ENCODE measurements at regions not wholly inside any gene's neighbourhood (a gene's known extent, or its start where the extent isn't known, plus 50 kb on each side); places are given as distances from the start of the nearest gene placed in this dataset.

GRCh38 chr13:75073786-75074185, 408.2 kb downstream of the TBC1D4 start:
- DNase-seq, result no peak
- ATAC-seq, result no peak
- intact Hi-C loops (cut with DNase I, micrococcal nuclease), result no loop called here

GRCh38 chr13:75072891-75073290, 409.1 kb downstream of the TBC1D4 start:
- no peak for ATAC-seq
- intact Hi-C loops (cut with DNase I, micrococcal nuclease), result no loop called here
- no peak for DNase-seq

GRCh38 chr13:75072368-75072767, 409.6 kb downstream of the TBC1D4 start:
- ATAC-seq (no peak), DNase-seq (no peak)
- intact Hi-C loops (cut with DNase I, micrococcal nuclease), result no loop called here

GRCh38 chr13:75071796-75072195, 410.2 kb downstream of the TBC1D4 start:
- no peak for DNase-seq
- no peak for ATAC-seq
- intact Hi-C loops (cut with DNase I, micrococcal nuclease), result no loop called here

- intact Hi-C loops (cut with DNase I, micrococcal nuclease), result no loop called here
- DNase-seq (no peak), ATAC-seq (no peak)
Measured at GRCh38 chr13:75071395-75071794, 410.6 kb downstream of the TBC1D4 start.

GRCh38 chr13:75061909-75062308, 420.1 kb downstream of the TBC1D4 start:
- ATAC-seq (no peak), DNase-seq (no peak)
- intact Hi-C loops (cut with DNase I, micrococcal nuclease), result no loop called here

GRCh38 chr13:75055296-75055695, 426.7 kb downstream of the TBC1D4 start:
- ATAC-seq (no peak), DNase-seq (no peak)
- intact Hi-C loops (cut with DNase I, micrococcal nuclease), result no loop called here

- intact Hi-C loops (cut with DNase I, micrococcal nuclease), result no loop called here
- ATAC-seq (no peak), DNase-seq (no peak)
Measured at GRCh38 chr13:75052616-75053015, 429.4 kb downstream of the TBC1D4 start.

- DNase-seq, result no peak
- intact Hi-C loops (cut with DNase I, micrococcal nuclease), result no loop called here
- no peak for ATAC-seq
Measured at GRCh38 chr13:75050419-75051046, 431.4 kb downstream of the TBC1D4 start.

GRCh38 chr13:75049735-75050335, 432.1 kb downstream of the TBC1D4 start:
- ATAC-seq, result no peak
- no peak for DNase-seq
- intact Hi-C loops (cut with DNase I, micrococcal nuclease), result no loop called here

- no peak for ATAC-seq
- intact Hi-C loops (cut with DNase I, micrococcal nuclease), result no loop called here
- DNase-seq, result no peak
Measured at GRCh38 chr13:75042807-75043206, 439.2 kb downstream of the TBC1D4 start.

GRCh38 chr13:75038393-75039113, 443.4 kb downstream of the TBC1D4 start:
- no peak for DNase-seq
- intact Hi-C loops (cut with DNase I, micrococcal nuclease), result no loop called here
- ATAC-seq, result no peak

GRCh38 chr13:75025956-75026355, 456.0 kb downstream of the TBC1D4 start:
- ATAC-seq, result no peak
- intact Hi-C loops (cut with DNase I, micrococcal nuclease), result no loop called here
- DNase-seq, result no peak

GRCh38 chr13:75024602-75025001, 457.4 kb downstream of the TBC1D4 start:
- intact Hi-C loops (cut with DNase I, micrococcal nuclease), result no loop called here
- no peak for DNase-seq

GRCh38 chr13:75023609-75024008, 458.4 kb downstream of the TBC1D4 start:
- intact Hi-C loops (cut with DNase I, micrococcal nuclease), result no loop called here
- DNase-seq (no peak), ATAC-seq (no peak)

More at GRCh38 chr13:75024602-75025001, 457.4 kb downstream of the TBC1D4 start:
- ATAC-seq, result no peak

- ATAC-seq, result no peak
- intact Hi-C loops (cut with DNase I, micrococcal nuclease), result no loop called here
- DNase-seq, result no peak
Measured at GRCh38 chr13:75021151-75021550, 460.8 kb downstream of the TBC1D4 start.

GRCh38 chr13:75016225-75016624, 465.7 kb downstream of the TBC1D4 start:
- DNase-seq (no peak), ATAC-seq (no peak)
- intact Hi-C loops (cut with DNase I, micrococcal nuclease), result no loop called here

GRCh38 chr13:75013818-75014217, 468.2 kb downstream of the TBC1D4 start:
- intact Hi-C loops (cut with DNase I, micrococcal nuclease), result no loop called here
- DNase-seq (no peak), ATAC-seq (no peak)

GRCh38 chr13:75010941-75011340, 471.0 kb downstream of the TBC1D4 start:
- DNase-seq (no peak), ATAC-seq (no peak)
- intact Hi-C loops (cut with DNase I, micrococcal nuclease), result no loop called here

GRCh38 chr13:75008926-75009325, 473.0 kb downstream of the TBC1D4 start:
- no peak for ATAC-seq
- no peak for DNase-seq
- intact Hi-C loops (cut with DNase I, micrococcal nuclease), result no loop called here
